CD14-positive monocyte (primary cell): ENCODE measurements at regions not wholly inside any gene's neighbourhood (a gene's known extent, or its start where the extent isn't known, plus 50 kb on each side); places are given as distances from the start of the nearest gene placed in this dataset.

Experiments used
- DNase-seq, 3 donors: peaks; one replicate each; pipeline ENCODE4 v3.0.0-alpha.2; 2011 to 2022
- H2AFZ ChIP-seq: 2 replicates; pipeline ENCODE4 v1.6.0; 2012; ENCODE audit warnings: mild to moderate bottlenecking, low read depth, low read length, inconsistent platforms; ENCODE audit not compliant: insufficient read depth, poor library complexity, severe bottlenecking
- H3K27ac ChIP-seq, 2 donors: 1 replicate in 1 of 2; 2 replicates in 1 of 2; pipeline ENCODE4 v1.5.1; 2012 to 2013; ENCODE audit warnings: low read length in 2 of 2, control low read depth in 1 of 2, inconsistent platforms in 1 of 2, low read depth in 1 of 2, mild to moderate bottlenecking in 1 of 2
- H3K27me3 ChIP-seq, 2 donors: one replicate each; pipeline versions ENCODE4 v1.6.0 to v1.6.1; 2011 to 2013; ENCODE audit warnings: low read length in 2 of 2; ENCODE audit not compliant: control insufficient read depth in 2 of 2, insufficient read depth in 2 of 2
- H3K36me3 ChIP-seq, 2 donors: replicated peaks in 1 of 2; 1 replicate in 1 of 2; 2 replicates in 1 of 2; pipeline versions ENCODE4 v1.5.1 to v1.6.1; 2012 to 2013; ENCODE audit warnings: low read length in 2 of 2, control low read depth in 1 of 2, inconsistent platforms in 1 of 2, mild to moderate bottlenecking in 1 of 2; ENCODE audit not compliant: insufficient read depth in 2 of 2, control insufficient read depth in 1 of 2
- H3K4me1 ChIP-seq, 2 donors: 1 replicate in 1 of 2; 2 replicates in 1 of 2; pipeline versions ENCODE4 v1.5.1 to v1.6.1; 2012 to 2013; ENCODE audit warnings: low read length in 2 of 2, control low read depth in 1 of 2, inconsistent platforms in 1 of 2, mild to moderate bottlenecking in 1 of 2, moderate library complexity in 1 of 2; ENCODE audit not compliant: insufficient read depth in 2 of 2, control insufficient read depth in 1 of 2
- H3K4me2 ChIP-seq: replicated peaks from 2 replicates; pipeline ENCODE3; 2012; ENCODE audit warnings: low read length, moderate library complexity, mild to moderate bottlenecking; ENCODE audit not compliant: poor library complexity, severe bottlenecking; ENCODE audit errors: extremely low read depth
- H3K4me3 ChIP-seq, 3 experiments: fragments of 200-600 bp in 1 of 3; sonication (generic) in 1 of 3; replicated peaks in 1 of 3; 1 replicate in 2 of 3; 2 replicates in 1 of 3; pipeline ENCODE4 v1.5.1; 2011 to 2013; ENCODE audit warnings: low read length in 3 of 3, mild to moderate bottlenecking in 3 of 3, control low read depth in 2 of 3, low read depth in 2 of 3, inconsistent platforms in 1 of 3, moderate library complexity in 1 of 3
- H3K79me2 ChIP-seq: 2 replicates; pipeline ENCODE4 v1.6.0; 2012; ENCODE audit warnings: mild to moderate bottlenecking, control low read depth, inconsistent platforms, low read length, moderate library complexity; ENCODE audit not compliant: insufficient read depth
- H3K9ac ChIP-seq: 2 replicates; pipeline ENCODE4 v1.6.0; 2017; ENCODE audit warnings: low read length, mild to moderate bottlenecking; ENCODE audit not compliant: insufficient read depth, poor library complexity, severe bottlenecking
- H3K9me3 ChIP-seq, 2 donors: replicated peaks in 1 of 2; 1 replicate in 1 of 2; 2 replicates in 1 of 2; pipeline versions ENCODE4 v1.5.1 to v1.6.1; 2012 to 2013; ENCODE audit warnings: low read length in 2 of 2, control low read depth in 1 of 2; ENCODE audit not compliant: control insufficient read depth in 1 of 2, insufficient read depth in 1 of 2
- H4K20me1 ChIP-seq: 2 replicates; pipeline ENCODE4 v1.6.0; 2012; ENCODE audit warnings: mild to moderate bottlenecking, low read length, control low read depth, moderate library complexity; ENCODE audit not compliant: insufficient read depth
- H3K27ac Mint-ChIP-seq, 7 donors: one replicate each; pipeline ENCODE4 v1.8.0; 2020; ENCODE audit warnings: mild to moderate bottlenecking in 7 of 7, mixed read lengths in 7 of 7, moderate library complexity in 6 of 7, inconsistent platforms in 2 of 7
- H3K27me3 Mint-ChIP-seq, 3 donors: one replicate each; pipeline ENCODE4 v1.8.0; 2021 to 2022; ENCODE audit warnings: low read depth in 3 of 3, mild to moderate bottlenecking in 3 of 3, mixed read lengths in 3 of 3, moderate library complexity in 3 of 3, inconsistent platforms in 1 of 3
- H3K36me3 Mint-ChIP-seq, 2 donors: one replicate each; pipeline ENCODE4 v1.8.0; 2020; ENCODE audit warnings: mixed read lengths in 2 of 2, inconsistent platforms in 1 of 2, mild to moderate bottlenecking in 1 of 2
- H3K4me1 Mint-ChIP-seq: one replicate; pipeline ENCODE4 v1.8.0; 2020; ENCODE audit warnings: mild to moderate bottlenecking, mixed read lengths
- H3K4me3 Mint-ChIP-seq, 2 donors: one replicate each; pipeline ENCODE4 v1.8.0; 2020; ENCODE audit warnings: mild to moderate bottlenecking in 2 of 2, mixed read lengths in 2 of 2, moderate library complexity in 1 of 2
- H3K9me3 Mint-ChIP-seq, 7 donors: one replicate each; pipeline ENCODE4 v1.8.0; 2020 to 2022; ENCODE audit warnings: mixed read lengths in 7 of 7, mild to moderate bottlenecking in 6 of 7, moderate library complexity in 6 of 7, inconsistent platforms in 2 of 7
- CTCF ChIP-seq: fragments of 200-600 bp; IDR thresholded peaks from one replicate; pipeline ENCODE4 v1.8.0; 2022; ENCODE audit warnings: antibody characterized with exemption, mild to moderate bottlenecking
- WGBS: methylation state at CpG from one replicate; pipeline ENCODE4 v1.1.5; 2013; ENCODE audit warnings: missing lambda C conversion rate; ENCODE audit not compliant: insufficient coverage; 5-methylcytosine and 5-hydroxymethylcytosine counted together
- intact Hi-C, 2 donors: fragments of 100-400 bp; cut with micrococcal nuclease; formaldehyde crosslinking; loops; one replicate each; pipeline versions ENCODE4 v1.15.0 to v1.15.1; 2023

DNA sequence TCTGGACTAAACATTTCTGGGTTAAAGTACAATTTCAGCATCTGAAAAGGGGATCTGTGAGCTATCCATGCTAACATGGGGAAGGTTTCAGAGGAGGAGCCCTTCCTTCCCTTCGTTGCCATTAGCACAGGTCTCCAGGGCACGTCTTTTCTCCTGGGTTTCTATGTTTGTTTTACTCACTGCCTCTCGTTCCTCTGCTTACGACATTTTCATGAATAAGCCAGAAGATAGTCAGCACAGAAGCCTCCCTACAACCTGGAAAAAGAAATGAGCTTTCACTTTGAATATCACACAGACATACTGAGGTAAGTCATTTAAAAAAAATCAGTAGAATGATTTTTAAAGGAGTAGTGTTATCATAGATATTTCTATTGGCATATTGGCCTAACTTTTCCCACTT lies 117.2 kb upstream of the KCNMB2 start:
- intact Hi-C loops, result no loop called here
- Histone ChIP-seq H3K27me3 (no peaks in the 10 kb centered on the region), H2AFZ (no peak overlapping the region), H3K79me2 (no peaks in the 10 kb centered on the region), H3K9me3 (no peaks in the 10 kb centered on the region), H4K20me1 (no peaks in the 10 kb centered on the region), H3K9ac (no peak overlapping the region), H3K4me2 (no peak overlapping the region), H3K27ac (no peak overlapping the region), H3K4me1 (no peaks in the 10 kb centered on the region), H3K36me3 (no peaks in the 10 kb centered on the region), H3K4me3 (no peak overlapping the region)
- TF ChIP-seq CTCF, result no peak
- H3K36me3 Mint-ChIP-seq, result no peaks in the 10 kb centered on the region
- no peak overlapping the region for H3K27ac Mint-ChIP-seq
- H3K4me1 Mint-ChIP-seq, result no peaks in the 10 kb centered on the region
- no peak overlapping the region for H3K4me3 Mint-ChIP-seq
- H3K27me3 Mint-ChIP-seq, result peaks cover 0 to 2% (median 1%) of the 10 kb centered on the region in 3 donors
- no CpG with 5 or more reads among the region's 4 CpGs for WGBS
- no peaks in the 10 kb centered on the region for H3K9me3 Mint-ChIP-seq
- DNase-seq, result no peak

GRCh38 chr3:178420033-178420432 lies 116.2 kb upstream of the KCNMB2 start:
- Mint-ChIP-seq H3K4me1 (no peaks in the 10 kb centered on the region), H3K27ac (no peak overlapping the region), H3K4me3 (no peak overlapping the region), H3K9me3 (peaks cover 0 to 3% (median 0%) of the 10 kb centered on the region in 7 donors), H3K36me3 (no peaks in the 10 kb centered on the region), H3K27me3 (peaks cover 0 to 2% (median 1%) of the 10 kb centered on the region in 3 donors)
- no peak for TF ChIP-seq CTCF
- WGBS, result no CpG with 5 or more reads among the region's 1 CpG
- H3K4me1 ChIP-seq, result no peaks in the 10 kb centered on the region
- no peak overlapping the region for H3K4me3 ChIP-seq
- no peaks in the 10 kb centered on the region for H3K79me2 ChIP-seq
- no peaks in the 10 kb centered on the region for H4K20me1 ChIP-seq
- intact Hi-C loops, result no loop called here
- H3K27ac ChIP-seq, result no peak overlapping the region
- no peak overlapping the region for H3K9ac ChIP-seq
- H3K4me2 ChIP-seq, result no peak overlapping the region
- H3K36me3 ChIP-seq, result no peaks in the 10 kb centered on the region
- no peaks in the 10 kb centered on the region for H3K9me3 ChIP-seq
- no peak for DNase-seq
- no peaks in the 10 kb centered on the region for H3K27me3 ChIP-seq
- H2AFZ ChIP-seq, result no peak overlapping the region
